Activated CD8-positive, alpha-beta memory T cell treated with anti-CD3 and anti-CD28 coated beads for 24 hours (primary cell): ENCODE measurements at regions not wholly inside any gene's neighbourhood (a gene's known extent, or its start where the extent isn't known, plus 50 kb on each side); places are given as distances from the start of the nearest gene placed in this dataset.
A peak's percentile ranks its signal among the peaks of the same experiment; 100 is the strongest.
"Not testable (repeated sequence)": the region's sequence is repeated elsewhere in the genome, so short reads cannot be mapped to it uniquely, and the experiment has no call there.

Source experiments
- DNase-seq: peaks from one replicate; pipeline ENCODE4 v3.0.0-alpha.2; 2020

- no peak for DNase-seq
Observed at GRCh38 chrX:64853424-64853823, 122.8 kb downstream of the ZC4H2 start.

DNA sequence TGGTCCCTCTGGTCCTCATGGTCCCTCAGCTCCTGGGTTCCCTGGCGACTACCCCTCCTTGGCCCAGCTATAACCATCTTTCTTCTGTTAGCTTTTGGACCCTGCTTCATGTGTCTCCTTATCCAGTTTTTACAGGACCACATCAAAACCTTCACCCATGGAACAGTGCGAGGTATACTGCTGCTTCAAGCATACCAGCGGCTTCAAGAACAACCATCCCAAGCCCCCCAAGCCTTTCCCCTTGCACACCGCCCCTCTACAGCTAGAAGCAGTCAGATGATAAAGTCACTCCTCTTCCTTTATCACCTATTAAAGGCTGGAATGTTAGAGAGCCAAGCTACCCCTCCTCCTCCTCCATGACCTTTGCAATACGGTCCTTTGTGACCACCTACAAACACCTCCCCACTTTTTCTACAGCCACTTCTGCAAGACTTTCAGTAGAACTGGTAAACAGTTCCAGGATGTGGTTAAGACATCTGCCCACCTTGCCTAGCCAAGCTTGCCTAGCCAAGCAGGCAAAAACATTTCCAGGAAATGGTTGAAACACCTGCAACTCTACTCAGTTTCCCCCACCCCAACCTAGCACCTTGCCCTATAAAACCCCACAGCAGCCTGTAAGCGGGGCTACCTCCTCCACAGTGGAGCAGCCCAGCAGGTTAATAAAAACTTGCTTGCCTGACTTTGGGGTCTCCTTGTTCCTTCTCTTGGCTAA is 125.7 kb downstream of the ZC4H2 start:
- DNase-seq: peak; percentile 63

DNA sequence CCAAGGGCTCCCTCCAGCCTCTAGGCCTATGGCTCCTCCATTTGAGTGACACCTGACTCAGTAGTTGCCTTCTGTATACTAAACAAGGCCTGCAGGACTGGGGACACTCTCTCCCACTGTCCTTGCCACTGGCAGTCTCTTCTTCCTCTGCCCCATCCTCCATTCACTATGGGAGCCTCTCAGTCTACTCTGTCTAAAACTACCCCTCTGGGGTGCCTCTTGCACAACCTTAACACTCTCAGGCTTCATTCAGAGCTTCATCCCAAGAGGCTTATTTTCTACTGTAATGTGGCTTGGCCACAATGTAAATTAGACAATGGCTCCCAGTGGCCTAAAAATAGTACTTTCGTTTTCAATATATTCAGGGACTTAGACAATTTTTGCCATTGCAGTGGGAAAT is 133.0 kb downstream of the ZC4H2 start:
- DNase-seq: no peak

DNA sequence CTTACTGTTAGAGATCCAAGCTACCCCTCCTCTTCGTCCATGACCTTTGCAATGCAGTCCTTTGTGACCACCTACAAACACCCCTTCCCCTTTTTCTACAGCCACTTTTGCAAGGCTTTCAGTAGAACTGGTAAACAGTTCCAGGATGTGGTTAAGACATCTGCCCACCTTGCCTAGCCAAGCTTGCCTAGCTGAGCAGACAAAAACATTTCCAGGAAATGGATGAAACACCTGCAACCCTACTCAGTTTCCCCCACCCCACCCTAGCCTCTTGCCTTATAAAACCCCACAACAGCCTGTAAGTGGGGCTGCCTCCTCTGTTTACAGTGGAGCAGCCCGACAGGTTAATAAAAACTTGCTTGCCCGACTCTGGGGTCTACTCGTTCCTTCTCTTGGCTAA is 133.8 kb downstream of the ZC4H2 start:
- DNase-seq: peak; percentile 63

GRCh38 chrX:64805683-64806082 is 170.6 kb downstream of the ZC4H2 start:
- DNase-seq: no peak

GRCh38 chrX:64792598-64793337 is 183.5 kb downstream of the ZC4H2 start:
- no peak for DNase-seq

GRCh38 chrX:64782923-64783322 is 193.3 kb downstream of the ZC4H2 start:
- DNase-seq: no peak

DNA sequence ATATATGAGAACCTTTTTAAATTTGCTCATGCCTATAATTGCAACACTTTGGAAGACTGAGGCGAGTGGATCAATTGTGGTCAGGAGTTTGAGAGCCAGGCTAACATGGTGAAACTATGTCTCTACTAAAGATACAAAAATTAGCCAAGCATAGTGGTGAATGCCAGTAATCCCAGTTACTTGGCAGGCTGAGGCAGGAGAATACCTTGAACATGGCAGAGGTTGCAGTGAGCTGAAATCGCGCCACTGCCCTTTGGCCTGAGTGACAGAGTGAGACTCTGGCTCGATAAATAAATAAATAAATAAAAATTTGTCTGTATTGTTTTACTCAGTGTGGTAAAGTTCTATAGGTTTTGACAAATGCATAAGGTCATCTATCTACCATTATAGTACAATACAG is 218.2 kb downstream of the ZC4H2 start:
- no peak for DNase-seq

GRCh38 chrX:64739792-64740378 is 236.4 kb downstream of the ZC4H2 start:
- DNase-seq: no peak

DNA sequence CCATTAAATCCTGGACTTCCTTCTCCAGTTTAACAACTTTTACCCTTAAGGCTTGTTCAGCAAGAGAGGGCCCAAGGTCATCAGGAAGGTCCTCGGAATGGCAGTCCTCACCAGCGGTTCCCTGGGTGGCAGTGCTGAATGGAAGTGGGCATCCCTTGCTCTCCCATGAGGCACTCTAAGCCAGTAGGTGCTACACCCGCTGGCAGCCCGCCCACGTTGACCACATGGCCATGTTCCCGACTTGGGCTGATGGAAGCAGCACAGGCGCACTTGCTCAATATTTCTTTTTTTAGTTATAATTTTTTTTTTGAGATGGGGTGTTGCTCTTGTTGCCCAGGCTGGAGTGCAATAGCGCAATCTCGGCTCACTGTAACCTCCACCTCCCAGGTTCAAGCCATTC is 277.9 kb downstream of the ZC4H2 start:
- no peak for DNase-seq

DNA sequence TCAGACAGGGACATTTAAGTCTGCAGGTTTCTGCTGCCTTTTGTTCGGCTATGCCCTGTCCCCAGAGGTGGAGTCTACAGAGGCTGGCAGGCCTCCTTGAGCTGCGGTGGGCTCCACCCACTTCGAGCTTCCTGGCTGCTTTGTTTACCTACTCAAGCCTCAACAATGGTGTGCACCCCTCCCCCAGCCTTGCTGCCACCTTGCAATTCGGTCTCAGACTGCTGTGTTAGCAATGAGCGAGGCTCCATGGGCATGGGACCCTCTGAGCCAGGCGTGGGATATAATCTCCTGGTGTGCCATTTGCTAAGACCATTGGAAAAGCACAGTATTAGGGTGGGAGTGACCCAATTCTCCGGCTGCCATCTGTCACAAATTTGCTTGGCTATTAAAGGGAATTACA is 280.9 kb downstream of the ZC4H2 start:
- DNase-seq: not testable (repeated sequence)

GRCh38 chrX:64662876-64663275 is 267.6 kb upstream of the MTMR8 start:
- no peak for DNase-seq

DNA sequence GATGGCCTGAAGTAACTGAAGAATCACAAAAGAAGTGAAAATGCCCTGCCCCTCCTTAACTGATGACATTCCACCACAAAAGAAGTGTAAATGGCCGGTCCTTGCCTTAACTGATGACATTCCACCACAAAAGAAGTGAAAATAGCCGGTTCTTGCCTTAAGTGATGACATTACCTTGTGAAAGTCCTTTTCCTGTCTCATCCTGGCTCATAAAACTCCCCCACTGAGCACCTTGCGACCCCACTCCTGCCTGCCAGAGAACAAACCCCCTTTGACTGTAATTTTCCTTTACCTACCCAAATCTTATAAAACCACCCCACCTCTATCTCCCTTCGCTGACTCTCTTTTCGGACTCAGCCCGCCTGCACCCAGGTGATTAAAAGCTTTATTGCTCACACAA is 262.0 kb upstream of the MTMR8 start:
- DNase-seq: not testable (repeated sequence)

GRCh38 chrX:64642482-64642881 is 247.2 kb upstream of the MTMR8 start:
- no peak for DNase-seq
